GM21576 (cell line): ENCODE measurements at regions not wholly inside any gene's neighbourhood (a gene's known extent, or its start where the extent isn't known, plus 50 kb on each side); places are given as distances from the start of the nearest gene placed in this dataset.

Source experiments
- ATAC-seq: cut with Tn5 transposase; IDR thresholded peaks from one replicate; pipeline ENCODE4 v1.9.1; 2021; ENCODE audit warnings: mild to moderate bottlenecking, moderate library complexity; ENCODE audit not compliant: unreplicated experiment

GRCh38 chr7:145005601-145006000, 169.7 kb upstream of the TPK1 start:
- ATAC-seq: no peak

DNA sequence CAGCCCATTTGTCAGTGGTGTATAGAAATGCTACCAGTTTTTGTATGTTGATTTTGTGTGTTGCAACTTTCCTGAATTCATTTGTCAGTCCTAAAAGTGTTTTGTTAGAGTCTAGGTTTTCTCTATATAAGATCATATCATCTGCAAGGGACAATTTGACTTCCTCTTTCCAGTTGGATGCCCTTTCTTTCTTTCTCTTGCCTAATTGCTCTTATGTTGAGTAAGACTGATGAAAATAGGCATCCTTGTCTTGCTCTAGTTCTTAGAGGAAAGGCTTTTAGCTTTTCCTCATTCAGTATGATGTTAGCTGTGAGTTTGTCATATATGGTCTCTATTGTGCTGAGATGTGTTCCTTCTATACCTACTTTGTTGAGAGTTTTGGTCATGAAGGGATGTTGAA, 161.7 kb upstream of the TPK1 start:
- ATAC-seq: no peak

DNA sequence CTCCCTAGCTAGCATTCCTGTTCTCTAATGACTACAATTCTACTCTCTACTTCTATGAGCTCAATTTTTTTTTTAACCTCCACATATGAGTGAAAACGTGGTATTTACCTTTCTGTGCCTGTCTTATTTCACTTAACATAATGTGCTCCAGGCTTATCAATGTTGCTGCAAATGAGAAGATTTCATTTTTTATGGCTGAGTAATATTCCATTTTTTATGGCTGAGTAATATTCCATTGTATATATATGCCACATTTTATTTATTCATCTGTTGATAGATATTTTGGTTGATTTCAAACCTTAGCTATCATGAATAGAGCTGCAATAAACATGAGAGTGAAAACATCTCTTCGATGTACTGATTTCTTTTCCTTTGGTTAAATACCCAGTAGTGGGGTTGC, 159.6 kb upstream of the TPK1 start:
- ATAC-seq: no peak

- ATAC-seq: no peak
Measured at GRCh38 chr7:144991041-144991440, 155.2 kb upstream of the TPK1 start.

DNA sequence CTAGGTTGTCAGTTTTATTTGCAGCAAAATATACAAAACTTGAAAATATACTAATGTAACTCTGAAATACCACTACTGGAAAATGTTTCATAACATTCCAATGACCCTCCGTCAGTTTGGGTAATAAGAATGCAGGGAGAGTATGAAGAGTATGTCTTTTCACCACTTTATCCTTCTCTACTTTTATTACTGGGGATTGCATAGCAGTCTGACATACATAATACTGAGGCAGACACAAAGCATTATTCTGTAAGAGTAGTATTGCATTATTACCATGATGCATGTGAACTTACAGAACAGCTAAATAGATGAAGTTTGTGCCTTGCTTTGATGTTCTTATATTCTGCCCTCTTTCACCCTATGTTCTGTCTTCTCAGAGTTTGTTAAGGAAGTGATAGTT, 151.8 kb upstream of the TPK1 start:
- ATAC-seq: no peak

- no peak for ATAC-seq
Measured at GRCh38 chr7:144982133-144982532, 146.3 kb upstream of the TPK1 start.

DNA sequence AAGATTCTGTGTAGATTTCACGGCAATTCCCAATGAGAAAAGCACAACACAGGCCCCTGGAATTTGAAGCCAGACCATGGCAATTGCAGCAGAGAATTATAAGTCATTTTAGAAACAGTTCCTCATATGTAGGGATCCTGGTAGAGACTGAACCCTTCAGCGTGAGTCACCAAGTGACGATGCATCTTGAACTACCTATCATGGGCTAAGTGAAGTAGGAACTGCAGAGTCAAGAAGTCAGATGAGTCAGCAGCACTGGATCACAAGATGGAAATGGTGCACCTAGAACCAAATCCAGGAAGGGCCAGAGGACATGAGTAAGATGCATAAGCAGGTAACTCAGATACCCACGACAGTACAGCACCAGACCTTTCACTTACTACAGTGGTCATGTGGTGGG, 140.0 kb upstream of the TPK1 start:
- no peak for ATAC-seq

DNA sequence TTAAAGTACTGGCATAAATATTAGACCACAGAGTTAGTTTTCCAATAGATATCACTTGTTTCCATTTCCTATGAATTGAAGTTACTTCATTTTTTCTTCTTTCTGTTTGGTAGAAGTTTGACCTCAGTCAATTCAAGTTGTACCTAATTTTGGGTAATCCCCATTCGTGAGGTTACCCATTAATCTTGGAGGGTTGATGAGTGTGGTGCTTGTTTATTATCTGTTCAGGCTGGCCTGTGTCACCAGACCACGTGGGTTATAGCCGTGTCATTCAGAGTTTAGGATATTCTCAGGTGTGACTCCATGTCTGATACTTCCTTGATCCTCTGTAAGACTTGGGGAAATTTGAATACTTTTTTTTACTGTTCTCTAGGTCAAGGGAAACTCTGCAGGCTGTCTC, 133.9 kb upstream of the TPK1 start:
- no peak for ATAC-seq

GRCh38 chr7:144960763-144961162, 124.9 kb upstream of the TPK1 start:
- ATAC-seq: no peak

- ATAC-seq: no peak
Measured at GRCh38 chr7:144957998-144958397, 122.1 kb upstream of the TPK1 start.

DNA sequence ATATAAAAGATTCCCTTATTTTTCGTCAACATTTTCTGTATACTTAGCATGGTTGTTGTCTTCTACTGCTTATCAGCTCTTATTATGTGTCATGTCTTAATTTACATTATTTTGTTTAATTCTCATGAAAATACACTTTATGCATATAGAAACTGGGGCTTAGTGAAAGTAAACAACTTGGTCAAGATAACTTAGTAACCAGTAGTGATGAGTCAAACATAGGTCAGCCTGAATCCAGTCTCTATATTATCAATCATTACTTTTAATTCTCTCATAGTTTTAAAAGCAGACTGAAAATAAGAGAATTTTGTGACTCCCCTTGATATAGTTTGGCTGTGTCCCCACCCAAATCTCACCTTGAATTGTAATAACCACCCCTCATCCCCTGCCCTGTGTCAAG, 119.6 kb upstream of the TPK1 start:
- ATAC-seq: no peak

DNA sequence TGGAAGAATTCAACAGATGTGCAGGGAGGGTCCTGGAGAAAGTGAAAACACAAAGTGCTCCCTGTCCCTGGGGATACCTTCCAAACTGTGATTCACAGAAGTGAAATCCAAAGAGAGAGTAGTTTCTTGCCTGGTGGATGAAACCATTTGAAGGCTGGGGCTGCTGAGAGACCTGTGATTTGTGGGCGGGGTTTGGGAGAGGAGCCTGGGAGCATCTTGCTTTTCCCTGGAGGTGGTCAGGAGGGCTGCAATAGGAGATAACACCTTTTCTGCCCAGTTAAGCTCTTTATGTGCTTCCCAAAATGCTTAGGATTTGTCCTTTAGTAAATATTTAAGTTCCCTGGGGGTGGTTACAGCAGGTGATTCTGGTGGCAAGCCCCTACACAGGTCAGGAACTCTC, 105.3 kb upstream of the TPK1 start:
- no peak for ATAC-seq

GRCh38 chr7:144937199-144937598, 101.3 kb upstream of the TPK1 start:
- ATAC-seq: no peak

- ATAC-seq: no peak
Measured at GRCh38 chr7:144936314-144936713, 100.5 kb upstream of the TPK1 start.

GRCh38 chr7:144910411-144910810, 74.6 kb upstream of the TPK1 start:
- no peak for ATAC-seq

- no peak for ATAC-seq
Measured at GRCh38 chr7:144908943-144909556, 73.2 kb upstream of the TPK1 start.

GRCh38 chr7:144908324-144908723, 72.5 kb upstream of the TPK1 start:
- no peak for ATAC-seq

DNA sequence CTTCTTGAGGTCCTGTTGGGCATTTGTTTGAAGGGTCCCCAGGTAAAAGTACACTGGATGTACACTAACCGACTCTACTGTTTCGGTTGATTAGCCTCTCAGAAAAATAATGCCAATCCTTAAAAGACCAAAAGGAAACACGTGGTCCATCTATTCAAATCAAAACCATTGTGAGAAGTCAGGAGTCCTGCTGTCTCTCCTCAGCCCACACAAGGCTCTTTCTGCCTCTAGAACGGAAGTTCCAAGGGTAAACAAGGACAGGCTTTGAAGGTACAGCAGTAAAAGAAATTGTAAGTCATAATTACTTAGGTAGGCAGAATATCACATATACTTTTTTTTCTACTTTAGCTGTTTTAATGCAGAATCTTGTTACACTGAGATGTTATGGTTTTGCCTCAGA, 71.7 kb upstream of the TPK1 start:
- peak; percentile 92 for ATAC-seq

- no peak for ATAC-seq
Measured at GRCh38 chr7:144903201-144903600, 67.3 kb upstream of the TPK1 start.

- no peak for ATAC-seq
Measured at GRCh38 chr7:144892761-144893160, 56.9 kb upstream of the TPK1 start.
